ENCODE measurements at regions not wholly inside any gene's neighbourhood (a gene's known extent, or its start where the extent isn't known, plus 50 kb on each side); places are given as distances from the start of the nearest gene placed in this dataset.

- TF ChIP-seq CTCF (IDR thresholded peaks at IDR 0.05) (no peak), POLR2A (IDR thresholded peaks at IDR 0.05) (no peak), POLR2AphosphoS5 (IDR thresholded peaks at IDR 0.05) (no peak)
These were observed 511.4 kb downstream of the RNF144A start for GRCh38 chr2:7428454-7429204.
